CD1c-positive myeloid dendritic cell (primary cell): ENCODE measurements at regions not wholly inside any gene's neighbourhood (a gene's known extent, or its start where the extent isn't known, plus 50 kb on each side); places are given as distances from the start of the nearest gene placed in this dataset.

ENCODE experiments used
- DNase-seq: peaks from one replicate; pipeline ENCODE4 v3.0.0-alpha.2; 2016; ENCODE audit errors: extremely low spot score

DNA sequence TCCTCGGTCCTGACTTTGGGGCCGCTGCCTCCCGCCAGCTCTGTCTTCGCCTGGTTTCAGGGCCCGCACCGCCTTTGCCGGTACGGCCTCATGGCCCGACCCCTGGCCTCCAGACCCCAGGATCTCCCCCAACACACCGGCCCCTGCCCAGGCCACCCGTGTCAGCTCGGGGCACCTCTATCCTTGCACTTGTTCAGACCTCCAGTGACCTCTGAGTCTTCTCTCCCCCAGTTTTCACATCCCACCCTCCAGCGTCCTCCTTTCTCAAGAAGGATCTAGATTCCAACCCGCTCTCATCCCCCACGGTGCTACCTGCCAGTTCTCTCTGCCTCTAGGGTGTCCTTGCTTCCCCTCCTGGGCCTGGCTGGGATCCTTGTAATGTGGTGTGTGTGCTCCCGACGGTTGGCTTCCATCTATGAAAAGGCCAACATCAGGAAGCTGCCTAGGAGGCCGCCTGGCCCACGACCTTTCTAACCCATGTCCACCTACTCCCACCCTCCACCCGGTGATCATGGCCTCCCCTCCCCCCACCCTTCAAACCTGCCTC, 61.1 kb downstream of the SPATA31C2 start:
- DNase-seq, result no peak

DNA sequence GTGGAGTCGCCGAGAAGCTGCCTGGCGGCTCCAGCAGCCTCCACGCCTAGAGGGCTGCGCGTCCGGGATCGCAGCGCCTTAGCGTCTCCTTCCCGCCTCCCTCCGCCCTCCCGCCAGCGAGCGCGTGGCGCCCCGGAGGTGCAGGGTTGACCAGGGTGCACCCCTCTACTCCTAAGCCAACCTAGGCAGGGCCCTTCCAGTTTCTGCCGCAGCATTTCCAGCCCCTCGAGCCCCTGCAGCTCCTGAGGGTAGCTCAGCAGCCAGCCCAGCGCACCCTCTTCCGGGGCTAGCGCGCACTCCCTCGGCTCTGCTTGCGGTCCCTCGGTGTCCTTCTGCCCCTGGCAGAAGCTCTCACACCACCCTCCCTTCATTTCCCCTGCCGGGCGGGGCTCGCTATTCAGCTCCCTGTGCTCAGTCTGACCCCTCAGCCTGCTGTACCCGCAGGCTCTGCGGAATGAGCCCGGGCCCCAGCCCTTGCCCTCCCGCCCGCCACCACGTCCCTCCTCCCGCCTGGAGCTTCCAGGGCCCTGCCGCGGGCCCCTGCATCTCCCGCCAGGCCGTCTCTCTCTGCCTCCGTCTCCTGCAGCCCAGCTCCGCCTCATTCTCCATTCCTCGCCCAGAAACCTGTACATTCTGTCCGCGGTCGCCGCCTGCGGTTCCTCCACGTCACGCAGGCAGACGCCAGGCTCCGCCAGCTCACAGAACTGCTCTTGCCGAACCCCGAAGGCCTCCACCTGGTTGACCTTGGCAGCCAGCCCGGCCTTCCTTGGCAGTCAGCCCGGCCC, 61.8 kb downstream of the SPATA31C2 start:
- peak; percentile 6 for DNase-seq

DNA sequence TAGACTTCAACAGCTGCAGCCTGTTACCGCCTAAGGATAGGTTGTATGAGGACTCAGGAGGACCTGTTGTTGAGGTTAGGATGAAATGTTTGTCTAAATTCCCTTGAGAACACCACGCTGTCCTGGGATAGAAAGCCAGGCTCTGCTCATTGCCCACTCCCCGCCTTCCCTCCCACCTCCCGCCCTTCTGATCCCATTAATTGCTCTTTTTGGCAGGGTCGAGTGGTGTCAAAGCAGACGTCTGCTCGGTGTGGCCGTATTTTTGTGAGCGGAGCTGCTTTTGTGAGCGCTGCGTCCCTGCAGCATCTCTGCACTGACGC, 62.3 kb downstream of the SPATA31C2 start:
- no peak for DNase-seq

DNA sequence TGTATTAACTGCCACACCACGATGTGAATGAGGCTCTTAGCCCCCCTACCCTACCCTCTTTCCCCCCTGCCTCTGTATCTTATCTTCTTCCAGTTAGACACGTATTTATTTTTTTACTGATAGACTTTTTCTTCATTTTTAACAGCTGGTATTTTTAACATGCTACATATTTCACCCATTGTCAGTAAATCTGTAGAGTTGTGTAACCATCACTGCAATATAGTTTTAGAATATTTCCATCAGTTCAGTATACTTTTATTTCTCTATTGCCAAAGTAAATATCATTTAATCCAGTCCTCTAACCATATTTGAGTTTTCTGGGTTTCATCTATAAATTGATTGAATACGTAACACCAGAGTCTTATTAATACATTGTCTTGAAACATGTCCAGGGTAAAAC, 62.8 kb downstream of the SPATA31C2 start:
- no peak for DNase-seq

DNA sequence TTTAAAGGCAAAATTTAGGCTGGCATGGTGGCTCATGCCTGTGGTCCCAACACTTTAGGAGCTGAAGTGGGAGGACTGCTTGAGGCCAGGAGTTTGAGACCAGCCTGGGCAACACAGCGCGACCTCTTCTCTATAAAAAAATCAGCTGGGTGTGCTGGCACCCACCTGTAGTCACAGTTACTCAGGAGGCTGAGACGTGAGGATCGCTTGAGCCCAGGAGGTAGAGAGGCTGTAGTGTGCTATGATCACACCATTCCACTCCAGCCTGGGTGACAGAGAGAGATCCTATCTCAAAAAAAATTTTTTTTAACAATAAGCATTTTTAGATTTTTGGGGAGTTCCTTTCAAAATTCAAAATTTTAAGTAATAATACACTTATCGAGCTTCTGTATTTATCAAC, 63.3 kb downstream of the SPATA31C2 start:
- no peak for DNase-seq

DNA sequence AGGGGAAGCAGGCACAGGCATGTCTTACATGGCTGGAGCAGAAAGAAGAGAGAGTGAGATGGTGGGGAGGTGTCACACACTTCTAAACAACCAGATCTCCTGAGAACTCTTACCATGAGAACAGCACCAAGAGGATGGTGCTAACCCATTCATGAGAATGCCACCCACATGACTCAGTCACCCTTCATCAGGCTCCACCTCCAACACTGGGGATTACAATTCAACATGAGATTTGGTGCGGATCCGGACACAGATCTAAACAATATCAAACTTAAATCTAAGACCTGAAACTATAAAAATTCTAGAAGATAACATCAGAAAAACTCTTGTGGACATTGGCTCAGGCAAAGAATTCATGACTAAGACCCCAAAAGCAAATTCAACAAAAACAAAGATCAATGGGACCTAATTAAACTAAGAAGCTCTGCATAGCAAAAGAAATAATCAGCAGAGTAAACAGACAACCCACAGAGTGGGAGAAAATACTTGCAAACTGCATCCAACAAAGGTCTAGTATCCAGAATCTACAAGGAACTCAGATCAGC, 65.4 kb downstream of the SPATA31C2 start:
- no peak for DNase-seq

DNA sequence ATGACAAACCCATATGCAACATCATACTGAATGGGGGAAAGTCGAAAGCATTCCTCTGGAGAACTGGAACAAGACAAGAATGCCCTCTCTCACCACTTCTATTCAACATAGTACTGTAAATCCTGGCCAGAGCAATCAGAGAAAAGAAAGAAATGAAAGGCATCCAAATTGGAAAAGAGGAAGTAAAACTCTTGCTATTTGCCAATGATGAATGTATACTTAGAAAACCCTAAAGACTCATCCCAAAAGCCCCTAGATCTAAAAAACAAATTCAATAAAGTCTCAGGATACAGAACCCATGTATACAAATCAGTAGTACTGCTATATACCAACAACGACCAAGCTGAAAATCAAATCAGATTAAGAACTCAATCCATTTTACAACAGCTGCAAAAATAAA, 66.9 kb downstream of the SPATA31C2 start:
- peak; percentile 5 for DNase-seq

DNA sequence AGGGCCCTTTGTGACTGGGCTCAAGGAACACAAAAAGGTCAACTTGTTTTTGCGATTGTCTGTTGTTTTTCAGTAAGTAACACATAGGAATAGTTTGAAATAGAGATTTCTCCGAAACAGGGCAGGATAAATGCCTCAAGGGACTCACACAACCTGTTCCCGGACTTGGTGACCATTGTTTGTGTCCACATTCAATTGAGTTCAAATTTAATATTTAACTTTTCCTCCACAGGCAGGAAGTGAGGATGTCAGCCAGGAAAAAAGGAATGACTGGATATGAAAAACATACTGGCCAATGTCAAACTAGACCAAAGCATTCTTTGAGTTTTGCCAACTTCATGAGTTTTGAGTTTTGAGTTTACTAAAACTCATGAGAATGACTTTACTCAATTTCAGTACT, 72.7 kb downstream of the SPATA31C2 start:
- DNase-seq, result no peak

DNA sequence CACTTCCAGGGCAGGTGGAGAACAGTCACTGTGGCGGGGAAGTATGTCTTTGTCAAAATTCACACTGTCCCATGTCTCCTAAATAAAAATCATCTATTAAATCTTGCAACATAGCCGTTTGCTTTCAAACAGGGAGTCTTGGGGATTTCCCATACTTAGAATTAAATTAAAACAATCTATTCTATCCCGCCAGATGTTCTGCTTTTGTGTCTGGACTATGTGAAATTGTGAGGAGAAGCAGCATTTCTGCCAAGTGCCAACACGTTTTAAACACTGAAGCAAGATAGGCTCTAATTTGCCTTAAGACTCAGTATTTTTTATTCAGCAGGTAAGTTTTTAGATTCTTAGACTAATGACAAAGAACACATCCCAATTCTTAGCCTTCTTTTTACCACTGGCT, 73.7 kb downstream of the SPATA31C2 start:
- no peak for DNase-seq

DNA sequence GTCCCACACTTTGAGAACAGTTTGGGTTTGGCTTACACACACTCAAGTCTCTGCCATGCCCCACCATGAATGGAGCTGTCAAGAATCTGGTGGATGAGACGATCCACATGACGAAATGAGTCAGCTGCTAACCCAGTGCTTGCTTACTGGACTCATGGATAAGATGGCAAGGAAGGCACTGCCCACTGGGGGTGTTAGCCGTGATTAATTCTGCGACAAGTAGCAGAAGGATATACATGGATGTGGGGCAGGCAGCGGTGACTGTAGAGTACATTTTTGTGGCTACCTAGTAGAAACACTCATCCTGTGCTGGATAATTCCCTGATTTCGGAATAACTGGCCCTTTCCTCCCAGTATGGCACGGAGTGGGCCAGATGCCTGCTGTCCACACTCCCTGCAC, 77.5 kb downstream of the SPATA31C2 start:
- DNase-seq, result no peak

DNA sequence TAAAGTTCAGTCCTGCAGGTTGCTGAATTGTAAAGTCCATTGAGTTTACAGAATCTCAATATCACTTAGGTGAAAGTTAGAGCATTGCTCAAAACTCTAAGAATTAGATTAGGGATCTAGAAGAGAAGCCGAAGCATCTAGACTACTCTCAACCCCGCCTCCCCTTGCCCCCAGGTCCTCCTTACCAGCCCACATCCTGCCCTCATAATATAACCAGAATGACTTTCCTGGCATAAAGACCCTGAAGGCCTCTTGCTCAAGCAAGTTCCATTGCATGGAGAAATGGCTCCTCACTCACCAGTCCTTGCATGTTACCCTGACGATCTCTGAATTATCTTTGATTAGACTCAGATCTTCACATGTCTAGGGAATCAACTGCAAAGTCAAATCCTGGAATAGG, 78.8 kb downstream of the SPATA31C2 start:
- no peak for DNase-seq

DNA sequence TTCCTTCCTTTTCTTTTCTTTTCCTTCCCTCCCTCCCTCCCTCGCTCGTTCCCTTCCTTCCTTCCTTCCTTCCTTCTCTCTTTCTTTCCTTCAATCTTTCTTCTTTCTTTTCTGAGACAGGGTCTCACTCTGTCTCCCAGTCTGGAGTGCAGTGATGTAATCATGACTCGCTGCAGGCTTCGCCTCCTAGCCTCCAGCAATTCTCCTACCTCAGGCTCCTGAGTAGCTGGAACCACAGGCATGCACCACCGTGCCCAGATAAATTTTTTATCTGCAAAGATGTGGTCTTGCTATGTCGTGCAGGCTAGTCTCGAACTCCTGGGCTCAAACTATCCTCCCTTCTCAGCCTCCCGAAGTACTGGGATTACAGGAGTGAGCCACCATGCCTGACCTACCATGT, 81.4 kb downstream of the SPATA31C2 start:
- DNase-seq, result no peak

DNA sequence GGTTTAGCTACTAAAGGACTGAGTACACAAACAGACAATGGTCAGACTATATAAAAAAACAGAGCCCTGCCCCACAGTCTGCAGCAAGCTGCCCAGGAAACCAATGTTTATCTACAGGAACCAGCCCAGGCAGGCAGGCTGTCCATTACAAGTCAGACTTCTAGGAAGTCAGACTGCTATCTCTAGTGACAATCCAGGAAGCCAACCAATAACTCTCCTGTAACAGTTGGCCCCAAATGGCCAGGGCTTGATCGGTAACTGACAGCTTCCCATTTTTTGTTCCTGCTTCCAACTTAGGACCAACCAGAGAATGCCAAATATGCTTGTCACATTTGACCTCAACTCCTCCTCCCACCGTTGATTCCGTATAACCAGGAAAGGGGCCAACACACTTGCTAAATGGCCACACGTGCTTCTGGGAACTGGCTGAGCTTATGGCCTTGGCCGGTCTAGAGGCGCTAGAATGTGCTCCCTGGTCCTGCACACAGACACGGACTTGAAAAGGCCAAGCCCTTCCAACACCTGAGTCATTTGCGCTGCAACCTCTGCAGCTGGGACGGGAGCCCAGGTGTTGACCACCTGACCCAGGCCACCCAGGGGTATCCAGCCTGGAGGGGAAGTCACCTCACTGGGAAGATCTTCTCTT, 79.6 kb upstream of the CDK20 start:
- no peak for DNase-seq

DNA sequence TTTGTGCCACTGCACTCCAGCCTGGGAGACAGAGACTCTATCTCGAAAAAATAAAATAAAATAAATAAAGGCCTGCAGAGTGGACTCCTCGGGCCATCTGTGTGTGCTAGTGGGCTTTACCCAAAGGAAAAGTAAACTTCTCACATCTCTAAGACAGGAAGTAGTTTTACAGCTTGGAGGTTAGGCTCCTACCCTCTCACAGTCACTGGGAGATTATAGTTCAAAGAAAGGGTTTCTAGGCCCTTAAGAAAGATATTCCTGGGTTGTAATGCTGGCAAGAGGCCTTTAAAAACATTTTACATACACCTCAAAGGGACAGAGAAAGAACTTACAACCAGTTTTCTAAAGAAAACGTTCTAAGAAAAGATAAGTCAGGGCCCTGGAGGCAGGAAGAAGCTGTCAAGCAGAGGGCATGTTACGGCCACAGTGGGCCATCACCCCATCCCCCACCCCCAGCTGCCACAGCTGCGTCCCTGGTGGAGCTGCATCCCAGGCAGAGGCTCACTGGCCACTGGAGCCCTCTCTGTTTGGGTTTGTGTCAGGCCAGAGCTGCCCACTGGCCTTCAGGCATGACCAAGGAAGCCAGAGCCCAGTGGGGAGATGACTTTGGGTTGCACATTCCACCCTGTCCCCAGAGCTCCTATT, 78.1 kb upstream of the CDK20 start:
- DNase-seq, result no peak

DNA sequence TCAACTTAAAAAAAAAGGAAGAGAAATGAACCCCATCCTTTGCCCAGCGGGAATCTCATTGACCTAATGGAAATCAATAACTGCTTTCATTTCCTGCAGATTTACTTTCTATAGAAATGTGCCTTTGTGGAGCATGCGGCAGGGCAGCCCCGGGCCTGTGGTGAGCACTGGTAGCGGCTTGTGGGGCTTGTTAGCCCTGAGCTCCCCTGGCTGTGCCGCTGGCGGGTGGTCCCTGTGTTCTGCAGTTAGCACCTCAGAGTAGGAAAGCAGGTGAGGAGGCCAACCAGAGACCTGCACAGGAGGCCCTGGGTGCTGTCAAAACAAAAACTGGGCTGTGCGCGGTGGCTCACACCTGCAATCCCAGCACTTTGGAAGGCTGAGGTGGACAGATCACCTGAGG, 76.8 kb upstream of the CDK20 start:
- no peak for DNase-seq

DNA sequence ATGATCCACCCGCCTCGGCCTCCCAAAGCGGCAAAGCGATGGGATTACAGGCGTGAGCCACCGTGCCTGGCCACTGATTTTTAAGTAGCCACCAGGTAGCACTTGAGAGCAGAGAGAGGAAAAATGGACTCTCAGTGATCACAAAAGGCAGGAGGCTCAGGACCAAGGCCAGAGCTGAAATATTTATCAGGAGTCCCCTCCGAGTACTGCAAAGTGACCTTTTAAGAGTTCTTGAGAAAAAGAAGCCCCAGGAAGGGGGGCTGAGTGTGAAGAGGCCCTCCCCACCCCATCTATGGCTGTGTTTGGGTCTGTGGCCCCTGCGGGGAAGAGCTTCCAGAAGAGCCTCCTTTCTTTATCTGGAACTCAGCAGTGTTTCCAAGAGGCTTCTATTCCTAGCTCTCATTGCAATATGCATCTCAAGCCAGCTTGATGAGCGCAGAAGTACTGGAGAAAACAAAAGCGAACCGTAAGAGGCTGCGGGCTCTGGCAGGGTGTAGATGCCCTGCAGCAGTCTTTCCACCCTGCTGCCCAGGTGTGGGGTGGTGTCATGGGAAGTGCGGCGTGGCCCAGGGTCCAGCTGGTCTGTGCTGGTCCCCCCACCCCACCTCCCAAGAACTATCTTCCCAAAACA, 75.5 kb upstream of the CDK20 start:
- DNase-seq, result no peak

DNA sequence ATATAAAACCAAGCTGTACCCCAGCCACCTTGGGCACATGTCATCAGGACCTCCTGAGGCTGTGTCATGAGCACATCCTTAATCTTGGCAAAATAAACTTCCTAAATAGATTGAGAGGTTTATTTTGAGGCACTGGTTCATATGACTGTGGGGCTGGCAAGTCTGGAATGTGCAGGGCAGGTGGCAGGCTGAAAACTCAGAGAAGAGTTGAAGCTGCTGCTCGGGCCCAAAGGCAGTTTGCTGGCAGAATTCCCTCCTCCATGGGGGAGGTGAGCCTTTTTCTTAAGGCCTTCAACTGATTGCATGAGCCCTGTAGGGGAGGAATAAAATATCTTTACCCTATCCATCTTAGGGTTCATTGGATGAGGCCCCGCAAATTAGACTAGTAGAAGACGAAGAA, 72.2 kb upstream of the CDK20 start:
- DNase-seq, result no peak

DNA sequence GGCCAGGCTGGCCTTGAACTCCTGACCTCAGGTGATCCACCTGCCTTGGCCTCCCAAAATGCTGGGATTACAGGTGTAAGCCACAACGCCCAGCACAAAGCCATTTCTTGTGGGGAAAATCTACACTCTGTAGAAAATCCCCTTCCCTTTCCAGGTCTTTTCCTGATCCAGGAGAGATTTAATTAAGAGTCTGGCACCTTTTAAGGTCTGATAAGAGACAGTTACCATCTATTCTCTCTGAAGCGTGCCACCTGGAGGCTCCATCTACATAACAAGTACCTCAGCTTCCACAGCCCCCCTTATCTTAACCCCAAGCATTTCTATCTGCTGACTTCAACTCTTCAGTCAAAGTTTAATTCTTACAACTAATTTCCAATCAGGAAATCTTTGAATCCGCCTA, 71.4 kb upstream of the CDK20 start:
- DNase-seq, result no peak

DNA sequence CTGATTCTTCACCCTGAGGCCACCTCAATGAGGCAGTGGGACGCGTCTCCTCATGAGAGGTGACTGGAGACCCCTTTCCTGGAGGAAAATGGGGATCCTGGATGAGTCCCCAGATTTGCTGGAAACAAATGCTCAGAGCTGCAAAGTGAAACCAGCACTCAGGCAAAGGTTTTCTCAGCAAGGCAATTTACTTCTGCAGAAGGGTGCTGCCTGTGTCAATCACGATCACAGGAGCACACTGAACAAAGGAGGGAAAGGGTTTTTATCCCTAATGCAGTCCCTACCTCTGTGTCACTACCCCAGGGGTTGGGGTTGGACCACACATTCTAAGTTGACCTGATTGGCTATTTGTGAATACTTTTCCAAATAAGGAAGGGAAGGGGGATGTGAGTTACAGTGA, 69.9 kb upstream of the CDK20 start:
- DNase-seq, result no peak

DNA sequence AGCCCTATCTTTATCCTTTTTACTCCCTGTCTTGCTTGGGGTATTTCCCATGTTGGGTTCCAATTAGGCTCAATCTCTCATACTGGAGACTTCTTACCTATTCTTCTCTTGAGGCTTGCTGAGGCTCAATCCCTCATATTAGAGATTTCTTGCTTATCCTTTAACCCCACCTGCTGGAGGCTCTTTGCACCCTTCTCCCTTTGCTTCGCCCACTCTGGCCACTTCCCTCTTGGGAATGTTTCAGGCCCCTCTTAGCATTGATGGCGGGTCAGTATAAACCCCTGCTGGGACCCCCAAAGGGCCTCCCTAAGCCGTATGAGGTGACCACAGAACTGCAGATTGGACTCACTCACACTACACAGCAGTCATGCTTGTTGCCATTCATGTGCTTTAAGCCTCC, 69.3 kb upstream of the CDK20 start:
- no peak for DNase-seq

DNA sequence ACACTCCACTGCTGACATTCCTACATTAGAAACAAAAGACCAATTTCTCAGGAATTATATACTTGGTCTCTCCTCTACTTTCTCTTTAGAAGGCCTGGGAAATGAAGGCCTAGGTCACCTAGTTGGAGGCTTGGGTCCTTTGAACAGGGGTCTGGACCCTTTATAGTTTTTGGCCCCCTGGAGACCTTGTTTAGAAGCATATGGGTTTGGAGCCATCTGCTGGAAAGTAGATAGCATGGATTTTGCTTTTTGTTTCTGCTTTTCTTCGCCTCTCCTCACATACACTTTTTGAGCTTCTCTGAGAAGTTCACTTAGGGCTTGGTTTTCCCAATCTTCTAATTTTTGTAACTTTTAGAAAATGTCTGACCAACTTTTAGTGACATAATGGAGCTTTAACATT, 67.1 kb upstream of the CDK20 start:
- no peak for DNase-seq

DNA sequence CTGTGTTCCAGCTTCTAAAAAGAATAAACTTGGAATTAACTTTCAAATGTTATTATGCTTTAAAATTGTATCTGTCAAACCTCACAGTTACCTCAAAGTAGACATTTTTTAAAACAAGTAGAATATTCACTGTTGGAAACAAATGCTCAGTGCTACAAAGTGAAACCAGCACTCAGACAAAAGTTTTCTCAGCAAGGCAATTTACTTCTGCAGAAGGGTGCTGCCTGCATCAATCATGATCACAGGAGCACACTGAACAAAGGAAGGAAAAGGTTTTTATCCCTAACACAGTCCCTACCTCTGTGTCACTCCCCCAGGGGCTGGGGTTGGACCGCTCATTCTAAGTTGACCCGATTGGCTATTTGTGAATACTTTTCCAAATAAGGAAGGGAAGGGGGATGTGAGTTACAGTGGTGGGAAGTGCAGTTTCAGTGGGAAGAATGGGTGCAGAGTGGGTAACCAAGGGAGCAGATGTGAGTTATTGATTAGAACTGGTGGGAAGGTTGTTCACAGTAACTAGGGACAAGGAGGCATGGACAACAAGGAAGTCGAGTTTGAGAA, 63.0 kb upstream of the CDK20 start:
- DNase-seq, result no peak
